Fibroblast of skin of right quadriceps (primary cell): ENCODE measurements at regions not wholly inside any gene's neighbourhood (a gene's known extent, or its start where the extent isn't known, plus 50 kb on each side); places are given as distances from the start of the nearest gene placed in this dataset.

ENCODE experiments used
- DNase-seq: peaks from one replicate; pipeline ENCODE4 v3.0.0-alpha.2; 2013

GRCh38 chr4:61070269-61070668 lies 129.9 kb upstream of the ADGRL3 start:
- no peak for DNase-seq

DNA sequence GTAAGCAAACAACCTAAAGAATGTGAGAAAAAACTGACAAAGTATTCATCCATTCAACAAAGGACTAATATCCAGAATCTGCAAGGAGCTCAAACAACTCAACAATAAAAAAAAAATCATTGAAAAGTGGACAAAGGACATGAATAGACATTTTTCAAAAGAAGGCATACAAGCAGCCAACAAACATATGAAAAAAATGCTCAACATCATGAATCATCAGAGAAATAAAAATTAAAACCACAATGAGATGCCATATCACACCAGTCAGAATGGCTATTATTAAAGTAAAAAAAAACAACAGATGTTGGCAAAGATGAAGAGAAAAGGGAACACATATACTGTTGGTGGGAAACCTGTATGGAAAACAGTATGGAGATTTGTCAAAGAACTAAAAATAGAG lies 120.7 kb upstream of the ADGRL3 start:
- DNase-seq: peak; percentile 3

GRCh38 chr4:61079976-61080375 lies 120.2 kb upstream of the ADGRL3 start:
- peak; percentile 1 for DNase-seq

GRCh38 chr4:61085534-61085933 lies 114.6 kb upstream of the ADGRL3 start:
- no peak for DNase-seq

GRCh38 chr4:61086357-61086756 lies 113.8 kb upstream of the ADGRL3 start:
- no peak for DNase-seq

DNA sequence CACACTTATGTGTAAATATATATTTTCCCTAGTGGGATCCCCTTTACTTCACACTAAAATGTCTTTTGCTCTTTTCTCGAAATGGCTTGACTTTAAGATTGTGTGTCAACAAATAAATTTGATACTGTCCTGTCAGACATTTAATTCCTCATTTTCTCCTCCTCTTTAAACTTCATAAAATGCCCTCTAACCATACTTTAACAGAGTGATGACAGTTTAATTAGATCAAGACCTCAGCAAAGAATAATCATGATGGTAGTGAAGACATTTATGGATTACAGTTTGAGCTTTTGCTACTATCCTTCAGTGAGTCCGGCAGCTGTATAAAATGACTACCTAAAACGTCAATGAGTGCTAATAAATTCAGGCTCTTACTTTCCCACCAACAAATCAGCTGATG lies 113.1 kb upstream of the ADGRL3 start:
- no peak for DNase-seq

DNA sequence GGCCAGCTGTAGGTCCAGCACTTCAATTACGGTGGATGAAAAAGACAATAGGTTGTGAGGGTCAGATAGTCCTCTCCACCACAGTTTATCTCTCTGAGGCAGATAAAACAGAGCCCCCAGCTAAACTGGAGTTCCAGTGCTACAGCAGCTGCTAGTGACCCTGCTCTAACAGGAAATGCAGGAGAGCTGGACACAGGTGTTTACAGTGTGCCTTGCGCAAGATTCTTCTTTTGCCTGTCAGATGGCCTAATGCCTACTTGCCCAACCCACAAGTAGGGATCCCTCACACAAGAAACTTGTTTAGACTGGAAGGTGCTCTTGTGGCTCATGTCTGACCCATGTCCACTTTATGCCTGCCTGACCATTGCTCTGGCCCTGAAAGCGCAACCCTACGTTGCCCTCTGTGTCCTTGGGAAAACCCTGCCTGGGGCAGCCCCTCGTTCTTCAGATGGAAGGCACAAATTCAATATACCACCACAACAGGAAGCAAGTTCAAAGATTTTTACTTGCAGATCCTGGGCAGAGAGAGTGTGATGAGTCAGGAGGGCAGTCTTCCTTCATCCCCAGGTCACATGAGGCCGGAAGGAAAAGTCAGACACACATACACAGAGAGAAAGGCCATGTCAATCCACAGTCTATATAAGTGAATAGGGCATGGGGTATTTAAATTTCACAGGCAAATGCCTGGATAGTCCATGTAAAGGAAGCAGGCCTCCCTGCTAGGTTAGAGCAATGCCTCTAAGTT lies 105.1 kb upstream of the ADGRL3 start:
- no peak for DNase-seq

DNA sequence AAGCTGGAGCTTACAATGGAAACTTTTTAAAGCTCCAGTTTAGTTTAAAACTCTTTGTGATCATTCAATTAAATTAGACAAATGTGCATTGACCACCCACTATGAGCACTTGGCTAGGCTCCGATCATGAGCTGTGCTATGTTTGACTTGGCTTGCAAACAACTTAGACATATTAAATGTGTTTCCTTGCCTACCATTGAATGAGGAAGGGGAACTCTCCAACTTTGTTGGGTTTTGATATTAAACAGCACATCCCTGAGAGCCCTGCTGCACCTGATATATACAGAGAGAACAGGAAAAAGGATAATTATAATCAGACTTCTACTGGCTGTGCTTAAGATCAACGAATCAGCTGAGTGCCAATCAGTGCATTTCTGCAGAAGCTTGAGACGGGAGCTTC lies 71.4 kb upstream of the ADGRL3 start:
- DNase-seq: no peak

DNA sequence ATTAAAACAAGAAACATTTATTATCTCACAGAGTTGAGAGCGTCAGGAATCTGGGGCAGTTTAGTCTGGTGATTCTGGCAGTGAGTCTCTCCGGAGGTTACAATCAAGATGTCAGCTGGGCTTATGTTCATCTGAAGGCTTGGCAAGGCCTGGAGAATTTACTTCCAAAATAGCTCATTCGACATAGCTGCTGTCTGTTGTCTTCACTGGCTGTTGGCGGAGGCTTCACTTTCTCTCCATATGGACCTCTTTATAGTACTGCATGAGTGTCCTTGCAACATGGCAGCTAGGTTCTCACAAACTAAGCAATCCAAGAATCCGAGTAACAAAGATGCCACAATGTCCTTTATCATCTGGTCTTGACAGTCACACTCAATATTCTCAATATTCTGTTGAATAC lies 70.2 kb upstream of the ADGRL3 start:
- DNase-seq: no peak

DNA sequence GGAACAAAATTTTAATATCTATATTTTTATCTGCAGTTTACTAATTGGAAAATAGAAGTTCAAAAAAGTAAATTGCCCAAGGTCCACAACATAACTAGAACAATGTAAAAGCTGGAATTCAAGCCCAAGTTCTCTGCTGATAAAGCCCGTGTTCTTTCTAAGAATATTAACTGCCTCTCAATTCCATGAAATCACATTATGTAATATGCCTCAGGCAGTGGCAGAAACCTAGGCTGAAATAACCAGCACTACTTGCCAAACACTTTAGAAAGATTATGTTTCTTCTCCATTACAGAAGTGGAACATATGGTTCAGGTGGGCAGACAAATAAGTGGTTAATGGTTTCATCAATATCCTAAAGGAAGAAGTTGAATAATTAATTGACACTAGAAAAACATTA lies 56.7 kb upstream of the ADGRL3 start:
- DNase-seq: no peak

- peak; percentile 17 for DNase-seq
Measured at GRCh38 chr4:61149278-61149677, 50.8 kb upstream of the ADGRL3 start.
